ENCODE measurements at regions not wholly inside any gene's neighbourhood (a gene's known extent, or its start where the extent isn't known, plus 50 kb on each side); places are given as distances from the start of the nearest gene placed in this dataset.
"Not testable (repeated sequence)": the region's sequence is repeated elsewhere in the genome, so short reads cannot be mapped to it uniquely, and the experiment has no call there.

- Histone ChIP-seq H3K4me2 (no peak overlapping the region), H3K27me3 (no peaks in the 10 kb centered on the region), H3K79me2 (no peaks in the 10 kb centered on the region), H3K36me3 (replicated peaks; ENCODE audit: insufficient read depth, low read depth) (no peaks in the 10 kb centered on the region), H3K27ac (no peak overlapping the region), H3K9me3 (ENCODE audit: low read depth) (no peaks in the 10 kb centered on the region), H3K4me1 (ENCODE audit: insufficient read depth) (no peaks in the 10 kb centered on the region), H3K4me3 (no peak overlapping the region), H2AFZ (no peak overlapping the region), H3K9me2 (replicated peaks; ENCODE audit: insufficient read depth) (no peaks in the 10 kb centered on the region), H4K20me1 (ENCODE audit: insufficient read depth, poor library complexity, severe bottlenecking) (no peaks in the 10 kb centered on the region)
- DNase-seq (ENCODE audit: low spot score) = no peak
- no peak for TF ChIP-seq CTCF (IDR thresholded peaks at IDR 0.05; ENCODE audit: poor library complexity)
- TF ChIP-seq EZH2 (IDR thresholded peaks at IDR 0.05; ENCODE audit: borderline replicate concordance) = no peak
- no peak for TF ChIP-seq EZH2phosphoT487 (IDR thresholded peaks at IDR 0.05; ENCODE audit: low read depth, severe bottlenecking, unreplicated experiment)
- WGBS (ENCODE audit: low lambda C conversion rate, missing lambda C conversion rate) = 78% methylated on average over 3 of the region's 3 CpGs
Measured at GRCh38 chr16:87207965-87208364, 109.2 kb downstream of the C16orf95 start.

GRCh38 chr16:87208968-87209367, 108.2 kb downstream of the C16orf95 start:
- not testable (repeated sequence) for H3K9me2 ChIP-seq (replicated peaks; ENCODE audit: insufficient read depth); H3K9me3 ChIP-seq (ENCODE audit: low read depth); H3K4me1 ChIP-seq (ENCODE audit: insufficient read depth); DNase-seq (ENCODE audit: low spot score); H3K79me2 ChIP-seq; H3K27ac ChIP-seq; H2AFZ ChIP-seq; H3K36me3 ChIP-seq (replicated peaks; ENCODE audit: insufficient read depth, low read depth); H4K20me1 ChIP-seq (ENCODE audit: insufficient read depth, poor library complexity, severe bottlenecking); H3K27me3 ChIP-seq; H3K4me2 ChIP-seq; H3K4me3 ChIP-seq
- 98% methylated on average over 5 of the region's 5 CpGs for WGBS (ENCODE audit: low lambda C conversion rate, missing lambda C conversion rate)

GRCh38 chr16:87209808-87210512, 107.2 kb downstream of the C16orf95 start:
- Histone ChIP-seq H3K4me2 (no peak overlapping the region), H3K9me3 (ENCODE audit: low read depth) (no peaks in the 10 kb centered on the region), H3K9me2 (replicated peaks; ENCODE audit: insufficient read depth) (no peaks in the 10 kb centered on the region), H3K4me3 (no peak overlapping the region), H3K4me1 (ENCODE audit: insufficient read depth) (no peaks in the 10 kb centered on the region), H3K27me3 (no peaks in the 10 kb centered on the region), H3K36me3 (replicated peaks; ENCODE audit: insufficient read depth, low read depth) (no peaks in the 10 kb centered on the region), H4K20me1 (ENCODE audit: insufficient read depth, poor library complexity, severe bottlenecking) (no peaks in the 10 kb centered on the region), H3K27ac (no peak overlapping the region), H3K79me2 (no peaks in the 10 kb centered on the region), H2AFZ (no peak overlapping the region)
- WGBS (ENCODE audit: low lambda C conversion rate, missing lambda C conversion rate) = 93% methylated on average over 2 of the region's 2 CpGs
- DNase-seq (ENCODE audit: low spot score) = no peak
- TF ChIP-seq CTCF (IDR thresholded peaks at IDR 0.05; ENCODE audit: poor library complexity) = no peak
- no peak for TF ChIP-seq EZH2 (IDR thresholded peaks at IDR 0.05; ENCODE audit: borderline replicate concordance)
- TF ChIP-seq EZH2phosphoT487 (IDR thresholded peaks at IDR 0.05; ENCODE audit: low read depth, severe bottlenecking, unreplicated experiment) = no peak

- H3K27ac ChIP-seq = no peak overlapping the region
- H3K79me2 ChIP-seq = no peaks in the 10 kb centered on the region
- no peak overlapping the region for H2AFZ ChIP-seq
- no peak for TF ChIP-seq EZH2 (IDR thresholded peaks at IDR 0.05; ENCODE audit: borderline replicate concordance)
- TF ChIP-seq EZH2phosphoT487 (IDR thresholded peaks at IDR 0.05; ENCODE audit: low read depth, severe bottlenecking, unreplicated experiment) = no peak
- TF ChIP-seq CTCF (IDR thresholded peaks at IDR 0.05; ENCODE audit: poor library complexity) = no peak
- DNase-seq (ENCODE audit: low spot score) = no peak
- H3K9me3 ChIP-seq (ENCODE audit: low read depth) = no peaks in the 10 kb centered on the region
- H3K4me2 ChIP-seq = no peak overlapping the region
- no peak overlapping the region for H3K4me3 ChIP-seq
- no peaks in the 10 kb centered on the region for H3K9me2 ChIP-seq (replicated peaks; ENCODE audit: insufficient read depth)
- no peaks in the 10 kb centered on the region for H3K4me1 ChIP-seq (ENCODE audit: insufficient read depth)
- no peaks in the 10 kb centered on the region for H4K20me1 ChIP-seq (ENCODE audit: insufficient read depth, poor library complexity, severe bottlenecking)
- no peaks in the 10 kb centered on the region for H3K27me3 ChIP-seq
- H3K36me3 ChIP-seq (replicated peaks; ENCODE audit: insufficient read depth, low read depth) = no peaks in the 10 kb centered on the region
- 94% methylated on average over 4 of the region's 4 CpGs for WGBS (ENCODE audit: low lambda C conversion rate, missing lambda C conversion rate)
Measured at GRCh38 chr16:87210894-87211293, 106.3 kb downstream of the C16orf95 start.

All from hepatocyte (in vitro differentiated cells).